ENCODE measurements at regions not wholly inside any gene's neighbourhood (a gene's known extent, or its start where the extent isn't known, plus 50 kb on each side); places are given as distances from the start of the nearest gene placed in this dataset.

- TF ChIP-seq CTCF (IDR thresholded peaks at IDR 0.05): no peak
- no peak for TF ChIP-seq POLR2A (IDR thresholded peaks at IDR 0.05)
- no peak for TF ChIP-seq EP300 (IDR thresholded peaks at IDR 0.05)
Measured at GRCh38 chr22:22761606-22761962, 117.2 kb downstream of the GGTLC2 start.

Data from ovary (tissue), 3 donors.